ENCODE measurements at regions not wholly inside any gene's neighbourhood (a gene's known extent, or its start where the extent isn't known, plus 50 kb on each side); places are given as distances from the start of the nearest gene placed in this dataset.

GRCh38 chr6:126131246-126131645 lies 144.9 kb downstream of the TRMT11 start:
- no peak for DNase-seq
- H3K4me1 ChIP-seq = no peaks in the 10 kb centered on the region
- H3K4me3 ChIP-seq = no peak overlapping the region
- TF ChIP-seq, protein P1, sequence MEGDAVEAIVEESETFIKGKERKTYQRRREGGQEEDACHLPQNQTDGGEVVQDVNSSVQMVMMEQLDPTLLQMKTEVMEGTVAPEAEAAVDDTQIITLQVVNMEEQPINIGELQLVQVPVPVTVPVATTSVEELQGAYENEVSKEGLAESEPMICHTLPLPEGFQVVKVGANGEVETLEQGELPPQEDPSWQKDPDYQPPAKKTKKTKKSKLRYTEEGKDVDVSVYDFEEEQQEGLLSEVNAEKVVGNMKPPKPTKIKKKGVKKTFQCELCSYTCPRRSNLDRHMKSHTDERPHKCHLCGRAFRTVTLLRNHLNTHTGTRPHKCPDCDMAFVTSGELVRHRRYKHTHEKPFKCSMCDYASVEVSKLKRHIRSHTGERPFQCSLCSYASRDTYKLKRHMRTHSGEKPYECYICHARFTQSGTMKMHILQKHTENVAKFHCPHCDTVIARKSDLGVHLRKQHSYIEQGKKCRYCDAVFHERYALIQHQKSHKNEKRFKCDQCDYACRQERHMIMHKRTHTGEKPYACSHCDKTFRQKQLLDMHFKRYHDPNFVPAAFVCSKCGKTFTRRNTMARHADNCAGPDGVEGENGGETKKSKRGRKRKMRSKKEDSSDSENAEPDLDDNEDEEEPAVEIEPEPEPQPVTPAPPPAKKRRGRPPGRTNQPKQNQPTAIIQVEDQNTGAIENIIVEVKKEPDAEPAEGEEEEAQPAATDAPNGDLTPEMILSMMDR (IDR thresholded peaks at IDR 0.05; ENCODE audit: borderline replicate concordance) = no peak
- intact Hi-C loops (cut with micrococcal nuclease) = no loop called here
- peaks cover 32% of the 10 kb centered on the region for H3K9me3 ChIP-seq (replicated peaks)
- no peak overlapping the region for H3K27ac ChIP-seq (replicated peaks)
- peaks cover 27% of the 10 kb centered on the region for H3K36me3 ChIP-seq
- peaks cover 51% of the 10 kb centered on the region for H3K27me3 ChIP-seq (ENCODE audit: low read depth)

DNA sequence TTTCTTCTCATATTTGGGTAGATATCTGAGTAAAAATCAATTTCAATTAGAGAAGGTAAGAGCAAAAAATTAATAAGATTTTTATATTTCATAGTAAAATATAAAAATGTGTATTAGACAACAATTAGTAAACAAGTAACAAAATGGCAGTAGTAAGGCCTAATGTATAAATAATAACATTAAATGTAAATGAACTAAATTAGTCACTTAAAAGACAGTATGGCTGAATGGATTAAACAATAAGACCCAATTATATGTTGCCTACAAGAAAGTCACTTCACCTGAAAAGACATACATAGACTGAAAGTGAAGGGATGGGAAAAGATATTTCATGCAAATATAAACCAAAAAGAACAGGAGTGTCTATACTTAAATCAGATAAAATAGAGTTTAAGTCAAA lies 147.6 kb downstream of the TRMT11 start:
- H3K27me3 ChIP-seq (ENCODE audit: low read depth) = peaks cover 33% of the 10 kb centered on the region
- no peak overlapping the region for H3K27ac ChIP-seq (replicated peaks)
- intact Hi-C loops (cut with micrococcal nuclease) = no loop called here
- TF ChIP-seq, protein P1 (IDR thresholded peaks at IDR 0.05; ENCODE audit: borderline replicate concordance) = no peak
- DNase-seq = no peak
- no peaks in the 10 kb centered on the region for H3K4me1 ChIP-seq
- no peak overlapping the region for H3K4me3 ChIP-seq
- H3K9me3 ChIP-seq (replicated peaks) = peaks cover 40% of the 10 kb centered on the region
- peaks cover 32% of the 10 kb centered on the region for H3K36me3 ChIP-seq

- peaks cover 43% of the 10 kb centered on the region for H3K9me3 ChIP-seq (replicated peaks)
- H3K4me1 ChIP-seq = no peaks in the 10 kb centered on the region
- no peak for DNase-seq
- H3K27ac ChIP-seq (replicated peaks) = no peak overlapping the region
- TF ChIP-seq, protein P1 (IDR thresholded peaks at IDR 0.05; ENCODE audit: borderline replicate concordance) = no peak
- peaks cover 34% of the 10 kb centered on the region for H3K27me3 ChIP-seq (ENCODE audit: low read depth)
- intact Hi-C loops (cut with micrococcal nuclease) = no loop called here
- H3K4me3 ChIP-seq = no peak overlapping the region
- peaks cover 32% of the 10 kb centered on the region for H3K36me3 ChIP-seq
Measured at GRCh38 chr6:126134491-126134890, 148.2 kb downstream of the TRMT11 start.

GRCh38 chr6:126140015-126140414 lies 153.7 kb downstream of the TRMT11 start:
- Histone ChIP-seq H3K9me3 (replicated peaks) (peaks cover 33% of the 10 kb centered on the region), H3K36me3 (peaks cover 9% of the 10 kb centered on the region), H3K4me3 (no peak overlapping the region), H3K27me3 (ENCODE audit: low read depth) (peaks cover 27% of the 10 kb centered on the region), H3K27ac (replicated peaks) (no peak overlapping the region), H3K4me1 (peaks cover 10% of the 10 kb centered on the region)
- DNase-seq = no peak
- TF ChIP-seq, protein P1 (IDR thresholded peaks at IDR 0.05; ENCODE audit: borderline replicate concordance) = no peak
- intact Hi-C loops (cut with micrococcal nuclease) = no loop called here

GRCh38 chr6:126143761-126144251 lies 157.5 kb downstream of the TRMT11 start:
- TF ChIP-seq, protein P1 (IDR thresholded peaks at IDR 0.05; ENCODE audit: borderline replicate concordance) = no peak
- peaks cover 13% of the 10 kb centered on the region for H3K9me3 ChIP-seq (replicated peaks)
- no peak for DNase-seq
- H3K4me3 ChIP-seq = no peak overlapping the region
- no peak overlapping the region for H3K27ac ChIP-seq (replicated peaks)
- H3K27me3 ChIP-seq (ENCODE audit: low read depth) = peaks cover 37% of the 10 kb centered on the region
- no peaks in the 10 kb centered on the region for H3K36me3 ChIP-seq
- intact Hi-C loops (cut with micrococcal nuclease) = no loop called here
- peaks cover 10% of the 10 kb centered on the region for H3K4me1 ChIP-seq

Measured in left ventricle myocardium inferior (tissue), 1 donor.